ENCODE measurements at regions not wholly inside any gene's neighbourhood (a gene's known extent, or its start where the extent isn't known, plus 50 kb on each side); places are given as distances from the start of the nearest gene placed in this dataset.
"Not testable (repeated sequence)": the region's sequence is repeated elsewhere in the genome, so short reads cannot be mapped to it uniquely, and the experiment has no call there.

DNA sequence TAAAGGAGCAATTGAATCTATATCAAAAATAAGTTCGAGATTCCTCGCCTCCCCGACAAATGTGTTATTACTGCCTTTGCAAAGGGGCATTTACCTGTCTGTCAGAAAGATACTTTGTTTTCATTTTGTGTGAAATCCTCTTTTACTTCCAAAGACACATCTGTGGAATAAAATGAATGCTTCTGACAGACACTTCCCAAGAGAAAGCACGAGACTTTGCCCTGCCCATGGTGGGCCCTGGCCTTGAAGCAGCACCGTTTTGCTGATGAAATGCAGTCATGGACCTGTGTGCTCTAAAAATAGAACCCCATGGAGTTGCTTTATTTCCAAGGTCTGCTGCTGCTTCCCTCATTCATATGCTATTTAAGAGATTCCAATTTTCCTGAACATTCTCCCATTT is 85.9 kb upstream of the USP47 start:
- DNase-seq, result no peak

DNA sequence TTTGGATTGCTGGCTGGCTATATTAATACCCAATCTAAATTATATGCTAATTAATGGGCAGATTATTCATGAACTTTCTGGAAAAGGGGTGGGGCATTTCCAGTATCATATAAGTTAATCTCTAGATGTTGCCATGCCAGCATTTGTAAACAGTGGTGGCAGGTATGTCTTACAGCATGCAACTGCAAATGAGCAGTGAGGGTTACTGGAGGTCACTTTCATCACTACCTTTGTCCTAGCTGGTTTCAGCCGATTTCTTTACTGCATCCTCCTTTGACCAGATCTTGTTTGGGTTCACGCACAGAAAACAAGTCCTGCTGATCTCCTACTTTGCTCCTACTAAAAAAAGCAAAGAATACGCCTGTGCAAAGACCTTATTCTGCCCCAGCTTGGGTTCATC is 89.1 kb upstream of the USP47 start:
- DNase-seq, result no peak

DNA sequence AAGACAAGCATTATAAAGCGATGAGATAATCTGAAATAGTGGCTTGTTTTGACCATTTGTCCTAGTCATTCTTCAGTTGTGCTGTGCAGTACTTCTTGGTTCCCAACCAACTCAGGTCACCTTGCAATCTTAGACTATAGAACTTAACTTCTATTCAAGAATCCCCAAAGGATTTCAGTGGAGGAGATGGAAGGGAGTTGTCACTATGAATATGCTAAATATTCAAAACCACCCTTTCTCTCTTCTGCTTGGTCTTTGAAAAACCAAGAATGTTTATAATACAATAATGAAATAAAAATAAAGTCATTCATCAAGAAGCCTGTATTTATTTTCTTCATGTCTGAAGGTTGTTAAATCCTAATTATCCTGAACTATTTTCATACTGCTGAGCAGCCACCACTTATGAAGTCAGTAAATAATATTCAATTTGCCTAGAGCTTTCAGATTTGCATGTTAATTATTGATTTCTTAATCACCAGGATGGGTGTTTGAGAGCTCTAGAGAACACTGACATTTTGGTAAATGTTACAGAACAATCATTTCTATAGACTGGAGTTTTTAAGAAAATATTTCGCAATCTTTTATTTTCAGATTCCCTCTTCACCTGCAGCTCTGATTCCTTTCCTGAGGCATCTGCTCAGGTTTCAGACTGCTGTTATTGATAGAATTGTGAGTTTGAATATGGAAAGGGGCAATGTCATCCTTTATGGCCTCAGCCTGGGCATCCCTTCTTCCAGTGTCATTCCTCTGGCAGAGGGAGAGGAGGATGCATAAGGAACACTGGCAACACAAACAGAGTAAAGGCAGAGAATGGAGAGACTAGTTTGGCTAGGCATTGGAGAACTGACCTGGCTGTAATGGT is 91.5 kb upstream of the USP47 start:
- no peak for DNase-seq

DNA sequence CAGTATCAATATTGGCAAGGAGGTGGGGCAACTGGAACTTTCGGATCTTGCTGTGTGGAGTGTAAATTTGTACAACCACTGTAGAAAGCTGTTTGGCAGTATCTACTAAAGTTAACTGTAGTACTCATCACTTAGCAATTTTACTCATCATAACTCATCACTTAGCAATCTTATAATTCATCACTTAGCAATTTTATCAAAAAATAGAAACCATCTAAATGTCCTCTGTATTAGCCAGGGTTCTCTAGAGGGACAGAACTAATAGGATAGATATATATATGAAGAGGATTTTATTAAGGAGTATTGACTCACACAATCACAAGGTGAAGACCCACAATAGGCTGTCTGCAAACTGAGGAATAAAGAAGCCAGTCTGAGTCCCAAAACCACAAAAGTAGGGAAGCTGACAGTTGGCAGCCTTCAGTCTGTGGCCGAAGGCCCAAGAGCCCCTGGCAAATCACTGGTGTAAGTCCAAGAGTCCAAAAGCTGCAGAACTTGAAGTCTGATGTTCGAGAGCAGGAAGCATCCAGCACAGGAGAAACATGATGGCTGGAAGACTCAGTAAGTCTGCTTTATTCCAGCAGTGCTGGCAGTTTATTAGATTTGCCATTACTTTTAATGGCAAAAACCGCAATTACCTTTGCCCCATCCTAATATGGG is 92.9 kb upstream of the USP47 start:
- no peak for DNase-seq

DNA sequence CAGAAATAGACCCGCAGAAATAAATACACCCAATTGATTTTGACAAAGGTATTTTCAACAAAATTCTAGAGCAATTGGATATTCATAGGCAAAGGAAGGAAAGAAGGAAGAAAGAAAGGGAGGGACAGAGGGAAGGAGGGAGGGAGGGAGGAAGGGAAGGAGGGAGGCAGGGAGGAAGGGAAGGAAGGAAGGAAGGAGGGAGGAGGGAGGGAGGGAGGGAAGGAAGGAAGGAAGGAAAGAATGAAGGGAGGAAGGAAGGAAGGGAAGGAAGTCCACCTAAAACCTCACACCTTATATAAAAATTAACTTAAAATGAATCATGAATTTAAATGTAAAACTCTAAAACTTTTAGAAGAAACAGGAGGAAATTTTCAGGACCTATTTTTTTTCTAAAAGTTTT is 94.2 kb upstream of the USP47 start:
- no peak for DNase-seq

DNA sequence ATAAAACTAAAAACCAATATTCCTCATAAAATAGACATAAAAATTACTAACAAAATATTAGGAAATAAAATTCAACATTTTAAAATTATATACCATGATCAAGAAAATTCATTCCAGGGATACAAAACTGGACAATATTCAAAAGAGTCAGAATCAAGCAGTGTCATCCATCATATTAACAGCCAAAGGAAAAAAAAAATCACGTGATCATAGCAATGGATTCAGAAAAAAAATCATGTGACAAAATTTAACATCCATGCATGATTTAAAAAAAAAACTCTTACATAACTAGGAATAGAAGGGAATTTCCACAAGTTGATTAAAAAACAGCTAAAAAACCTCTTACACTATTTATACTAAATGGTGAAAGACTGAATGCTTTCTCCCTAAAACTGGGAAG is 95.3 kb upstream of the USP47 start:
- DNase-seq, result no peak

DNA sequence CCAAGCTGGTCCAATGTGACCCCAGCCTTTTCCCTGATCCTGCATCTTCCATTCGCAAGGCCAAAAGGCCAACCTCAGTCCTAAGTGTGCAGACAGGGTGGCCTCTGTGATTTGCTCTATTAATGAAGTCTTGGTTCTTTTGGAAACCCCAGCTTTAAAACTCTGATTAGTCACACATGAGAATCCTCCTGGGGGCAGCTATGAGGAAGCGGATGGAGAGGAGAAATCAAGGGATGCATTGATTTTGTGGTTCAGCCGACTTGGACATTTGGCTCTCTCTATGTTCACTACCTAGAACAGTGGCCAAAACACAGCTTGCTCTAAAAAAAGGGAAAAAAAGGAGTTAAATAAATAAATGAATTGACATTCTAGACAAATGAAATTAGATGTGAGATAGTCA is 98.6 kb upstream of the USP47 start:
- no peak for DNase-seq

DNA sequence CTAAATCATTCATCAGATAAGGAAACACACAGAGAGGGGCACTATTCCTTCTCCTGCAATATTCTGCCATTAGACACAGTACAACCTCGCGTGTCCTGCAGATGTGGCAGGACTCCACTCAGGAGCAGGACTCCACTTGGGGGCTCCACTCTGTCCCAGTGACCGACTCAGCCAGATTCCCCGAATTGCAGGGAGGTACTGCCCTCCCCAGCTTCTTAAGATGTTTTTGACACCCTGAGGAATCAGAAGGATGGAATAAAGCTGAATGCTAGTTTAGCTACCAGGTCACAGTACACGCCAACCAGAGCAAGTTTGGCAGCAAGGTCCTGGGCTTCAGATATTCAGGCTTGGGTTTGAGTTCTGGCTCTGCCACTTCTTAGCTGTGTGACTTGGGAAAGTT is 99.3 kb upstream of the USP47 start:
- no peak for DNase-seq

DNA sequence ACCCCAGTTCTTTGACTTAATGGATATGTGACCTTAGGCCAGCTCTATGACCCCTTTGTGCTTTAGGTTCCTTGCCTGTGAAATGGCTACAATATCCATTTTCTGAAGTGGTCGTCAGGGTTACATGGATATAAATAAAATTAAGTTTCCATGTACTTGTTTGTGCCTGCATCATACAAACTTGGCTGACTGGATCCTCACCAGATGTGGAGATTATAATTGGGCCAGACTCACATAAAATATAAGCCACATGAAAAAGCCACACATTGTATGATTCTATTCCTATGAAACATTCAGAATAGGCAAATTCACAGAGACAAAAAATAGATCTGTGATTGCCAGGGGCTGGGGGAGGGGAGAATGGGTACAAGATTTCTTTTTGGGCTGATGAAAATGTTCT is 100.9 kb upstream of the USP47 start:
- no peak for DNase-seq

DNA sequence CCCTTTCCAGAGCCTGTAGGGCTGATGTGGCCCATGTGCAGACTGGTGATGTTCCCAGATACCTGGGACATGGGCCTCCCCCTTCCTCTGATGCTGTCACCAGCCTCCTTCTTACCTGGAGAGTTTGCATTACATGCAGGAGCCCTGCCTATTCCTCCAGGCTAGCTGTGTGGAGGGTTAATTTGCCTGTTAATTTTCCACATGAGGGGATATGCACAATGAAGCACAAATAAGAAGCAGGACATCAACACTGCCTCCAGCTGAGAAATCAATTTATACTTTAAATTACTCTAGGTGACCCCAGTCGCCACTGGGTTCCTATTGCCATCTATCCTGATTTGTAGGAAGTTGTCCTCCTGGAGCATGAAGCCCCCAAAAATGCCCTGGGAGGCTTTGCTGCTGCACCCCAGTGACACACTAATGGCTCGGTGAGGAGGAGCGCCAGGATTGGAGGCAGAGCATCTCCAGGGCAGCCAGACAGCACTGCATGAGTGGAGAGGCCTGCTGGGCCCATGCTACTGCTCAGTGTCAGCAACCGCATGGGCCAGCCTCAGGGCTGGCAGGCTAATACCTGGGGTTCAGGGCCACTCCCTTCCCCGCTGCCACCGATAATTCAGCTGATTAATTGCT is 101.6 kb upstream of the USP47 start:
- no peak for DNase-seq

DNA sequence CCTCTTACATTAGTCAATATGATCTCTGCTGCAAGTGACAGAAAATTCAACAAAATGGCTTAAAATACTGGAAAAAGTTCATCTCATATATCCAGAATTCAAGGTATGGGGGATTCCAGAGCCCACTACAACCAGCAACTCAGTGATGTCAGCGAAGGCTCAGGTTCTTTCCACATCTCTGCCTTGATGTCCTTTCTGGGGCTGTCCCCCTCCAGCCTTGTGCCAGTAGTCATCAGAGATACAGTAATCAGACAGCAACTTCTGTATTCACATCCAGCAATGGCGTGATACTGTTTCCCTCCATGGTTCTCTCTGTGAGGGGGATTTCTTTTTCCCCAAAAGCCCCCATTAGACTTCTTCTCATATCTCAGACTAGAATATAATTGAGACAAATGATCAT is 103.4 kb upstream of the USP47 start:
- DNase-seq, result no peak

DNA sequence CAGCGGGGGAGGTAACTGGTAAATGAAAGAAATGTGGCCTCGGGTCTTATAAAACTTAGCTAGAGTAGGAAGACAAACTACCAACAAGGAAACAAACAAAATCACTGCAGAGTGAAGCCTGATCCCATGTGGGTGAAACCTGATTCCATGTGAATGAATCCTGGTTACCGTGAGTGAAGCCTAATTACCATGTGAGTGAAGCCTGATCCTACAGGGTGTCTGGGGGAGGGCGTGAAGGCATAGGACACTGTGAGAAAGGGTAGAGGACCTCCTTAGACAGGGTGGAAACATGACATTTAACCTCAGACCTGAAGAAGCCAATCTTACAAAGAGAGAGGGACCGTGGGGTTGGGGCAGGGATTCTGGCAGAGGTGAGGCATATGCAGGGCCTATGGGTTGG is 106.2 kb upstream of the USP47 start:
- DNase-seq, result no peak

DNA sequence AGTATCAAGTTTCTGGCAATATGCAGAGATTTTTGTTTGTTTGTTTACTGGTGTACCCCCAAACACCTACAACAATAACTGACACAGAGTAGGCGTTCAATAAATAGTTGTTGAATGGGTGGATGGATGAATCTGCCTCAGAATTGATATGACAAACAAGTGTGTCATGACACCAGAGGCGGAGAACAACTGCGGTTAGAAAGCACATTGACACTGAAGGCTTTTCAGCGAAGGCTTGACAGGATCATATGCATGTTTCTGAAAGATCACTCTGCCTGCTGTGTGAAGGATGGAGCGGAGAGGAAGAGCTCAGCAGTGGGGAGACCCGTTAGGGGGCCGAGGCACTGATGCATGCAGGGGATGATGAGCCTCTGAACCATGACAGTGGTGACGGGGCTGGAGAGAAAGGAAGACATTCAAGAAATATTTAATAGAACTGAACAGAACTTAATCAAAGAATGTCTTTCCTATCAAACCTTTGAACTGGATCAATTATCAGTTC is 108.5 kb upstream of the USP47 start:
- no peak for DNase-seq

DNA sequence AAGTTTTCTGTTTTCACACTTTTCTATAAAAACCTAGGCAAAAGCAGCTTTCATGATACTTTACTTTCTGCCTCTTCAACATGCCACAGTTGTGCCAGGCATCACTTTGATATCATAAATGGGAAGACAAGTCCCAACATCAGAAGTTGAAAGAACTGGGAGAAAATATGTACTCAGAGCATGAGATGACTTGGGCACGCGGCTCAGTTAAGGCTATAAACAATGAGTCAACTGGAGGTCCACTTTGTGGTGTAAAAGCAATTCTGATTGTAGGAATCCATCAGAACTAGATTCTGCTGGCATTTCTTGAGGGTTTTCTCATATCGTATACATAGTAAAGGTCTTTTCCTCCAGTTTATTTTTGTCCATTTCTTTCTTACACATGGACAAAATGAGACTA is 109.7 kb upstream of the USP47 start:
- no peak for DNase-seq

DNA sequence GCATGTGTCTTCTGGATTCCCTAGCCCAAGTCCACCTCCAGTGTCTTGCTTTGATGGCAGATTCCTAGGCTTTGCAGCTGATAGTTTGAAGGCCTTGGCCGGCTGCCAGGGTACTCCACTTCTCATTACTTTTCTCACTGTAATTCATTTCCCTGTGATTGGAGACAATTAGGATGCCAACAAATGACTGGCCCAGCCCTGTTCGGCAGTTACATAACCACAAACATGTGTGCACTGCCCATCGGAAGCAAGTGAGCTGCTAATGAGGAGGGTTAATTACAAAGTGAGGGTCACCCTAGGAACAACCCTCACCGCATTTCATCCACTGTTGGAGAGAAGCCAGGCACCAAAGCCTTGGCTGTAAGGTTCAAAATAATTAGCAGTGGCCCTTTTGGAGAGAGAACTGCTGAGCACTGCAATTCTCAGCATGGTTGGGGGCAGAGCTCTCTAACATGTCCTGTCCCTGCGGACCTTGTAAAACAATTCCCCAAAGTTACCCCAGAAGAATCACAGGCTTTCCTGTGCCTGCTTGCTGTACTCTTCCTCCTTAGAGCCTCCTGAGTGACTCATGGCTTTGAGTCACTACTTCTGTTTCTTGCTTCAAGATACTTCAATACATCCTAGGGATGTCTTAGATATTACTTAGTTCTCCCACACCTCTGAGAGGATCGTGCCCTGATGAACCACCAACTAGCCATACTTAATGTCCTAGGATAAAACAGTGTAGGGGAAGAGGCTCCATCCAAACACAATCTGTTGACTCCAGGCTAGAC is 109.7 kb upstream of the GALNT18 start:
- no peak for DNase-seq

DNA sequence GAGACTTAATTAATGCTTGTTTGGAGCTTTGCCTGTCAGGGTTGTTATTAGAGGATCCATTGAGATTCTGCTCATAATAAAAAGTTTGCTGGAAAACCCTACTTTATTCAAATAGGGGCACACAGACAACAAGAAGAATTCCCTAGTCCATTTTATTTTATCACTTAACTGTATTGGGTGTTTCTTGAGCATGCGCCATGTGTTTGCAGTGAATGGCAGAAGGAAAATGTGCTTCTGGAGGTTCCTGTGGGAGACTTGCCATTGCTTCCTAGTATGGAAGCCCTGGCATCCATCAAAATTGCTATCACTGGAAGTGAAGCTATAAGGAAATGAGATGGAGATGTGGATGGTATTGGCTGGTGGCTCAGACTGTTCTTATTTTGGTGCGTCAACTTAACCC is 106.6 kb upstream of the GALNT18 start:
- no peak for DNase-seq

DNA sequence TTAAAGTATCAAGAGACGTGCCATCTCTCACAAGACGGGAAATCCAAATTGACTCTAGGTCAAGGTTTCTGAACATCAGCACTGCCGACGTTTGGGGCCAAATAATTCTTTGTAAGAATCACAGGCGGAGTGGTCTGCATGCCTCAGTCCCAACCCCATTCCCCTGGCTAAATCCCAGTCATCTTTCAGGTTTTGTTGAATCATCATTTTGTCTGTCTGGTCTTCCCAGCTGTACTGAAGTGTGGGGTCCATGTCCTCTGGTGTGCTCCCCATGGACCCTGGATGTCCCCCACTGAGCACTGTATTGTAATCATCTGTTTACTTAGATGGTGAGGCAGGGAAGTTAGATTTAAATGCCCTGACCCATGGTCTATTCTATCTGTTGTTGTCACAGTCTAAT is 103.6 kb upstream of the GALNT18 start:
- no peak for DNase-seq

DNA sequence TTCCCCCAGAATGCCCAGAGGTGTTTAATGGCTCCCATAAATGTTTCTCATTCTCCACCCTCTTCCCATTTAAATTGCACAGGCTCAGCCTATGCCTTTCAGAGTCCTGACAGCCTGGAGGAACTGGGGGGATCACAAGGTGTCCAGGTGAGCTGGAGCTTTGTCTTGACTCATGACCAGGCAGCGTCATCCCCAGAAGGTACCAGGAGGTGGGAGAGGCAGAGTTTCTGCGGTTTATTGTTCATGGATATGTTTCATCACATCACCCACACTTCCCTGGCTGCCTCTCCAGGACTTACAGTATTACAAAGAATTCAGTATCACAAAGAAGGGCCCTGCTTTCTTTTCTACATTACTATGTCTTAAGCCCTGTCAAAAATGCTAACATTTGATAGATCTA is 103.2 kb upstream of the GALNT18 start:
- no peak for DNase-seq

DNA sequence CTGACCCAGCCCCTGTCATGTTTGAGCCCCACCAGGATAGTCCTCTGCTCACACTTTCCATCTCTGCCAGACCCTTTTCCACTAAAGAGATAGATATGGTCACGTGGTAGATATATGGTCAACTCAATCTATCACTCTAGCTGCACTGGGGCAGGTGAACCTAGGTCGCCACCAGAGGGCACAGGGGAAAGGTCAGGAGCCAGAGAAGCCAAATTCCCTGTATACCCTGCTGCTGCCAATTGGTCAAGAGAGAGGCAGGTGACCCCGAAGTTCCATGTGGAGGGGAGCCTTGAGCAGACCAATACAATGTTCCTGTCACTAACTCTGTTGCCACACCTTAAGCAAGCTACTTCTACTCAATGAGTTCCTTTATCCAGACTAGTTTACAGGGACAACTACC is 101.1 kb upstream of the GALNT18 start:
- no peak for DNase-seq

DNA sequence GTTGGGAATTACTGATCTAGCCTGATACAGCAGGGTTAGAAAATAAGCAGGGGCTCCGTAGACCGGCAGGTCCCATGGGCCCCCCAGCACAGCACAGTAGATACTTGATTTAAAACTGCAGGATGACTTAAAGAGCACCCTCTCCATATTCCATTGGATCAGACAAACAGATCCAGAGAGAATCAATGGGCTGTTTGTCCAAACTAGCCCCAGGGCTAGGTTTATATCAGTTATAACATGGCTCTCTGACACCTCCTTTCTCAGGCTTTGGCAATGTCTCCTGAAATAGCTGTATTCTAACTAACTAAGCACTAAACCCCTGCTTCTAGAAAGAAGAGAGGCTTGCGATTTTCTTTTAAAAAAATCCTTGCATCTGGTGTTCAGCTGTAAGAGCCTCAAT is 100.4 kb upstream of the GALNT18 start:
- DNase-seq, result no peak

DNA sequence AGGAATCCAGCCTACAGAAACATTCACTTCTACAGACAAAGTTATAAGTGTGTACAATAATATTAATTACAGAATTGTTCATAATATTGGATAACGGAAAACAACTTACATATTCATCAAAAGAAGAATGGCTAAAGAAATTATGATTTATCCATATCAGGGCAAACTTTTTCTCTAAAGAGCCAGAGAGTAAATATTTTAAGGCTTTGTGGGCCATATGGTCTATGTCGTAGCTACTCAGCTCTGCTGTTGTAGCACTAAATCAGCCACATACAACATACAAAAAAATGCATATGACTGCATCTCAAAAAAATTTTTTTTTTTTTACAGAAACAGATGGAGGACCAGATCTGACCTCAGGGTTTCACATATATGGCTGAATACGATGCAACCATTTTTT is 96.7 kb upstream of the GALNT18 start:
- DNase-seq, result no peak

DNA sequence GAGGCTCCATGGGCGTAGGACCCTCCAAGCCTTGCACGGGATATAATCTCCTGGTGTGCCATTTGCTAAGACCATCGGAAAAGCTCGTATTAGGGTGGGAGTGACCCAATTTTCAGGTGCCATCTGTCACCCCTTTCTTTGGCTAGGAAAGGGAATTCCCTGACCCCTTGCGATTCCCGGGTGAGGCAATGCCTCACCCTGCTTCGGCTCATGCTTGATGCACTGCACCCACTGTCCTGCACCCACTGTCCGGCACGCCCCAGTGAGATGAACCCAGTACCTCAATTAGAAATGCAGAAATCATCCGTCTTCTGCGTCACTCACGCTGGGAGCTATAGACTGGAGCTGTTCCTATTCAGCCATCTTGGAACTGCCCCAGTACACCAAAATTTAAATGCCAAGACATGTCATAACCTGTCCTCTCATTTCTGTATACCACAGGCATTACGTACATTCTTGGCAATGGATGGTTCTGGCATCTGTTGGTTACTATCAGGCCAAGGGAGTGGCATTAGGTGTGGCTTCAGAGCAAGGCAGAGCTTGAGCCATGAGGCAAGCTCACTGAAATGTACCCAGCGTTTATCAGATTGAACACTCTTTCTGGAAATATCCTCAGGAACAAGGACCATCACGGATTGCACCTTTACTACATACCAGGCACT is 95.4 kb upstream of the GALNT18 start:
- no peak for DNase-seq

DNA sequence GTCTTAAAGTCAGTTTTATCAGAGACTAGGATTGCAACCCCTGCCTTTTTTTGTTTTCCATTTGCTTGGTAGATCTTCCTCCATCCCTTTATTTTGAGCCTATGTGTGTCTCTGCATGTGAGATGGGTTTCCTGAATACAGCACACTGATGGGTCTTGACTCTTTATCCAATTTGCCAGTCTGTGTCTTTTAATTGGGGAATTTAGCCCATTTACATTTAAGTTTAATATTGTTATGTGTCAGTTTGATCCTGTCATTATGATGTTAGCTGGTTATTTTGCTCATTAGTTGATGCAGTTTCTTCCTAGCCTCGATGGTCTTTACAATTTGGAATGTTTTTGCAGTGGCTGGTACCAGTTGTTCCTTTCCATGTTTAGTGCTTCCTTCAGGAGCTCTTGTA is 93.3 kb upstream of the GALNT18 start:
- DNase-seq, result not testable (repeated sequence)

Measured in DMS 273 treated with DMSO at 0.1 percent for 48 hours (cell line).